Lung (tissue), 11 donors: ENCODE measurements at regions not wholly inside any gene's neighbourhood (a gene's known extent, or its start where the extent isn't known, plus 50 kb on each side); places are given as distances from the start of the nearest gene placed in this dataset.

Source experiments
- ATAC-seq: fragments of 200-7000 bp; cut with Tn5 transposase; one replicate; pipeline ENCODE4 v1.9.1; 2020; ENCODE audit warnings: moderate number of reproducible peaks; ENCODE audit not compliant: insufficient read depth, low FRiP score
- DNase-seq, 3 donors: peaks; one replicate each; pipeline ENCODE4 v3.0.0-alpha.2; 2013 to 2017
- H3K27ac ChIP-seq, 2 donors: one replicate each; pipeline ENCODE4 v1.5.1; 2013; ENCODE audit warnings: mild to moderate bottlenecking in 2 of 2, moderate library complexity in 2 of 2, control low read depth in 1 of 2, inconsistent platforms in 1 of 2, low read depth in 1 of 2, low read length in 1 of 2
- H3K27me3 ChIP-seq, 3 donors: one replicate each; pipeline ENCODE4 v1.5.1; 2013; ENCODE audit warnings: low read length in 2 of 3; ENCODE audit not compliant: control insufficient read depth in 3 of 3, insufficient read depth in 3 of 3
- H3K36me3 ChIP-seq, 4 donors: one replicate each; pipeline ENCODE4 v1.5.1; 2013; ENCODE audit warnings: low read length in 4 of 4, mild to moderate bottlenecking in 1 of 4, moderate library complexity in 1 of 4; ENCODE audit not compliant: control insufficient read depth in 4 of 4, insufficient read depth in 4 of 4
- H3K4me1 ChIP-seq, 5 donors: one replicate each; pipeline ENCODE4 v1.5.1; 2013; ENCODE audit warnings: low read length in 5 of 5, mild to moderate bottlenecking in 2 of 5, moderate library complexity in 1 of 5; ENCODE audit not compliant: control insufficient read depth in 5 of 5, insufficient read depth in 5 of 5
- H3K4me3 ChIP-seq: one replicate; pipeline ENCODE4 v1.5.1; 2013; ENCODE audit warnings: mild to moderate bottlenecking, control low read depth, moderate library complexity
- H3K9ac ChIP-seq, 2 donors: one replicate each; pipeline ENCODE4 v1.5.1; 2013; ENCODE audit warnings: low read length in 2 of 2, control low read depth in 1 of 2; ENCODE audit not compliant: insufficient read depth in 1 of 2
- H3K9me3 ChIP-seq, 4 donors: one replicate each; pipeline ENCODE4 v1.5.1; 2013; ENCODE audit warnings: low read length in 3 of 4, mild to moderate bottlenecking in 1 of 4, moderate library complexity in 1 of 4; ENCODE audit not compliant: control insufficient read depth in 4 of 4, insufficient read depth in 3 of 4
- CTCF ChIP-seq: IDR thresholded peaks from 2 replicates; pipeline ENCODE4 v1.5.1; 2012; ENCODE audit warnings: mild to moderate bottlenecking; ENCODE audit errors: control extremely low read depth, extremely low read depth
- WGBS, 2 donors: extraction: QIAGEN DNeasy Blood & Tissue Kit; methylation state at CpG; one replicate each; pipeline ENCODE4 v1.1.7; 2013; 5-methylcytosine and 5-hydroxymethylcytosine counted together
- donor health status: control.
- donor health status: control.
- donor health status: Bipolar disorder and iron deficiency.
- donor health status: healthy.
- donor health status: DM: yes; HTN: yes; CAD: no.

GRCh38 chr6:149162924-149163323 is 154.6 kb upstream of the TAB2 start:
- no peak overlapping the region for H3K9ac ChIP-seq
- H3K4me3 ChIP-seq: no peak overlapping the region
- H3K36me3 ChIP-seq: no peaks in the 10 kb centered on the region
- H3K9me3 ChIP-seq: no peaks in the 10 kb centered on the region
- H3K4me1 ChIP-seq: peaks cover 0 to 23% (median 3%) of the 10 kb centered on the region in 5 donors
- TF ChIP-seq CTCF: no peak
- ATAC-seq (no peak), DNase-seq (no peak)
- no peak overlapping the region for H3K27ac ChIP-seq
- H3K27me3 ChIP-seq: no peaks in the 10 kb centered on the region

DNA sequence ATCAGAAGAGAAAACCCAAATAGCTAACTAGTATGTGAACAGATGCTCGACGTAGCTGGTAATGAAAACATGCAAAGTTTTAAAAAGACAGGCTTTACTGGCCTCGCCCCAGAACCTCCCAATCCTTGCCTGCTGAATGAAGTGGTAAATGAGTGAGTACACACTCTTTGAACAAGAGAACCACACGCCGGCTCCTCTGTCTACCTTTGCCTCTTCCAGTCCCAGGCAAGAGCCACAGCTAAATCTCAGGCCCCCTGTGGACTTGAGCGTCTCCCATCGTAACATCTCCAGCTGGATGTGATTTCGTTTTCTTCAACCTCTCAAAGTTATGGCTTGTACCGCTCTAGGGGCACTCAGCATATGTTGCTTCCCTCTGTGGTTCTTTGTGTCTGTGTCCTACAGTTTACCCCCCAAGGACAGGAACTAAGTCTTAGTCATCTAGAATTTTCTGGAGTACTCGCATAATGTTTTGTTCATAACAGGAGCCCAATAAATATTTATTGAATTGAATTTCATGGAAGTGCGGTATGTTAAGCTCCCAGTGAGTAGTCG is 153.2 kb upstream of the TAB2 start:
- Histone ChIP-seq H3K36me3 (no peaks in the 10 kb centered on the region), H3K27ac (no peak overlapping the region), H3K4me1 (peaks cover 0 to 23% (median 3%) of the 10 kb centered on the region in 5 donors), H3K27me3 (no peaks in the 10 kb centered on the region), H3K9ac (no peak overlapping the region), H3K4me3 (no peak overlapping the region), H3K9me3 (no peaks in the 10 kb centered on the region)
- 90 to 94% methylated on average over 12 of the region's 12 CpGs for WGBS, 2 donors
- TF ChIP-seq CTCF: no peak
- no peak for ATAC-seq
- DNase-seq: no peak

DNA sequence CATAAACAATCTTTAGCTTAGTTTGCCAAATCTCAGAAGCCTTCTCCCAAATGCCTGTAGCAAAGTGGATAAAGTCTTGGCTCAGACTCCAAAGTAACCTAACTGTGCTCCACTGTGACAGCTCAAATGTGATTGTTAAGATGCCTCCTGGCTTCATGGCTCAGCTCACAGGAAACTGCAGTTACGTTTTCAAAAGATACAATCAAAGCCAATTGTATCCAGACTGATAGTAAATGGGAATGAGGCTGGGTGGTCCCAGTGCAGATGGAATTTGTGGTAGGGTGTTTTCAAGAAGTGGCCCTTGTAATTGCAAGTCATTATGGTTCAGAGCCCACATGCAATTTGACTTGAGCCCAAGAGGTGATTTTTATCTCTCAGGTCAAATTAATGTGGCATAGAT is 151.2 kb upstream of the TAB2 start:
- no peak for TF ChIP-seq CTCF
- DNase-seq (peak; percentile 73 to 94 (median 89)), ATAC-seq (no peak)
- Histone ChIP-seq H3K27ac (no peak overlapping the region), H3K27me3 (no peaks in the 10 kb centered on the region), H3K36me3 (no peaks in the 10 kb centered on the region), H3K9me3 (no peaks in the 10 kb centered on the region), H3K4me1 (peaks cover 0 to 37% (median 6%) of the 10 kb centered on the region in 5 donors), H3K9ac (no peak overlapping the region), H3K4me3 (no peak overlapping the region)
- WGBS, 2 donors: 37 to 42% methylated on average over 1 of the region's 1 CpG

- no peak overlapping the region for H3K4me3 ChIP-seq
- H3K36me3 ChIP-seq: no peaks in the 10 kb centered on the region
- H3K27ac ChIP-seq: no peak overlapping the region
- H3K9ac ChIP-seq: no peak overlapping the region
- WGBS, 2 donors: 25 to 31% methylated on average over 8 of the region's 8 CpGs
- H3K27me3 ChIP-seq: no peaks in the 10 kb centered on the region
- H3K4me1 ChIP-seq: peaks cover 0 to 37% (median 6%) of the 10 kb centered on the region in 5 donors
- no peaks in the 10 kb centered on the region for H3K9me3 ChIP-seq
- no peak for TF ChIP-seq CTCF
- ATAC-seq (no peak), DNase-seq (peak; percentile 88 to 96 (median 95))
Observed at GRCh38 chr6:149166747-149167146, 150.8 kb upstream of the TAB2 start.
